DMS 273 (cell line): ENCODE measurements at regions not wholly inside any gene's neighbourhood (a gene's known extent, or its start where the extent isn't known, plus 50 kb on each side); places are given as distances from the start of the nearest gene placed in this dataset.
A peak's percentile ranks its signal among the peaks of the same experiment; 100 is the strongest.

Source experiments
- DNase-seq: peaks from one replicate; lab custom pipeline; 2025; ENCODE audit not compliant: unreplicated experiment; lab: John Stamatoyannopoulos, UW

DNA sequence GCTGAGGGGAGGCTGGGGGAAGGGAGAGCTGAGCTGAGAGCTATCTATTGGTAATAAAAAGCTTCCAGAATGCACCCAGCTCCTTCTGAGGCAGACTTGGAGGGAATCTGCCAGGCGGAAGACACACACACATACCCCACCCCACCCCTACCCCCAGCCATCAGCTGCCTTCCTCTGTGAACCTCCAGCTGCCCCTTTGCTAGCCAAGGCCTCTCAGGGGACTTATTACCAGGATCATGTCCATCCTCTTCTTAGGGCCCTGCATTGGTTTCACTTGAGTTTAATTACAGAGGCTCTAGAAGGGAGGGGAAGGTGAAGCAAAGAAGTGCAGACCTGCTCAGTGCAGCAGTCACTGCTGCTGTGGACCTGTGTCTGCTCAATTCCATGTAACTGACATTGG is 156.4 kb downstream of the OMA1 start:
- DNase-seq: no peak

DNA sequence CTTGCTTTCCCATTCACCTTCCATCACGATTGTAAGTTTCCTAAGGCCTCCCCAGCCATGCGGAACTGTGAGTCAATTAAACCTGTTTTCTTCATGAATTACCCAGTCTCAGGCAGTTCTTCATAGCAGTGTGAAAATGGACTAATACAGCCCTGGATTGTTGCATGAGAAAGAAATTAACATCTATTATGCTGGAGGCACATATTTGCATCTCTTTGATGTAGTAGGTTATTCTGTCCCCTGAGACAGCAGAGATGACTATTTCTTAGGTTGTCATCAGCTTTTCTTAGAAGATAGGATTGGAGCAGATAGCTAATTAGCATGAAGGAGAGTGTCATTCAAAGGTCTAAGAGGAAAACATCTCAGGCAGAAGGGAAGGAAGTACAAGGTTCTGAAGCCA is 166.2 kb downstream of the OMA1 start:
- no peak for DNase-seq

DNA sequence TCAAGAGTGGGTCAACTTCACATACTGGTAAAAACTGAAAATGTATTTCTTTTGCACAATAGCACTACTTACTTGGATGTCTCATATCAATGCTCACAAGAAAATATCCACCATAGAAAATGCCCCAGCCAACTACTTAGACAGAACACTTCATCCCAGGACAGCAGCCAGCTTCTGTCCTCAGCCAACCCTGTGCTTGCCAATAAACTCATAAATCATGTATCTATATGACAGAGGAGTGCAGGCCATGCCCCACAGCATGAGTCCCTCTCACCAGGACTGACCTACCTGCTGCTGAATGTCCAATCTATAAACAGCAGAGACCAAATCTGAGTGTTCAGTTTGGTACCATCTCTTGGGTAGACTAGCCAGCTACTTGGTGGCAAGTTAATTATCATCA is 179.3 kb downstream of the OMA1 start:
- no peak for DNase-seq

DNA sequence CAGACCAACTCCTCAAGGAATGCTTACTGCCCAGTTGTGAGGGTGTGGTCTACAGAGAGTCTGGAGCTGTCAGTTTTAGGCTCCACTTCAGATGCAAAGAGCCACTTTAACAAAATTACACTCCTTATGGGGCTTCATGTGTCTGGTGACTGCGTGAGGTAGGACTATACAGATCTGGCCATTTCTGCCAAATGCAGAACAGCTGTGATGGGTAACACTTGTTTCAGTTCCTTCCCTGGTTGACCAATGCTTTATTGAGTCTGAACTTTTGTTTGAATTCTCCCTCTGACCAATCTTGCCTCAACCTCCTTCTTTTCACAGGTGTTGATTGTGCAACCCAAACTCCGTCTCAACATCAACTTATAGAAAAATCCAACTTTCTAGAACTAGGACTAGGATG is 181.2 kb downstream of the OMA1 start:
- no peak for DNase-seq

DNA sequence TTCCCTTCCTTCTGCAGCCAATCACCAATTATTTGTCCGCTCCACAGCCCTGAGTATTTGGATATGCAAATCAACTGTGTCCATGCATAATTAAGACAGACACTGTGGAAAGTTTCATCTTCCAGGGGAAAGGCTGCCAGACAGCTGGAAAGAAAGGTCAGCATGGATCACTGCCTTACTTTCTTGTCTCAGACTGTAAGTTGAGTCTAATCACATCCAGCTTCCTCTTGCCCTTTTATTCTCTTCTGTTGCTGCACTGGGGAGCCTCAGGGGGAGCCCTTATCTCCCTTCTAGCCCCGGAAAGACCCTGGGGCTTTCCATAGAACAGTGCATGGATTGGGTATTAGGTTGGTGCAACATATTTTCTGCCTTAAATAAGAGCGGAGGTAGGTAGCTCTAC is 182.9 kb downstream of the OMA1 start:
- no peak for DNase-seq

DNA sequence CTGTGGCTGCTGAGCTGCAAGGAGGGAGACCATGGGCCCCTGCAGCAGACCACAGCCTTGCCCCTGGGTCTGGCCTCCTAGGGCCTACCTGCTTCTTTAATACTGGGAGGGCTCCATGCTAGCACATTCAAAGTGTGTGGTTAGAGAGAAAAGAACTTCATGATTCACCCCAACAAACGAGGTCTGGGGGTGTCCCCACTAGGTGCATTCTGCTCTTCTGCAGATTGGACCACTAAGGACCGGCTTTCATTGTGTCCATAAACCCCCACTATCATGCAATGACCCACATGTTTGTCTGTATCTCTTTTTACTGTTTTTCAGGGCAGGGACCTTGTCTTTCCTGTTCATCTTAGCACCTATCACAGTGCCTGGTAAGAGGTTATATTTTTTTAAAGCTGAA is 185.4 kb downstream of the OMA1 start:
- DNase-seq: no peak

DNA sequence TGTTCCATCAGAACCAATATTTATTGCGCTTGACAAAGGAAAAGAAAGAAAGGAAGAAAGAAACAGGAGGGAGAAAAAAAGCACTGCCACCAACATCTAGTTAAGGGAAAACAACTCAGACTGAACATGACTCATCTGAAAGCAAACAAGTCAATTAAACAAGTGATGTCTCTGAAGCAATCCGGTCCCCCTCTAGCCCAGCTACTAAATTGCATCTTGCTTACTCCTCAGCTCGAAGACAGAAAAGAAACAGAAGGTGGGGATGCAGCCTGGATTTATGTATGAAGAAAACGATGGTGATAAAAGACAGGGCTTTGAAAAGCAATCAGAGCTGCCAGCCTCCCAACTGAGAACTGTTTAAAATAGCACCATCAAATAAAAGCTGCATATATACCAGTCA is 188.2 kb downstream of the OMA1 start:
- DNase-seq: peak; percentile 13

DNA sequence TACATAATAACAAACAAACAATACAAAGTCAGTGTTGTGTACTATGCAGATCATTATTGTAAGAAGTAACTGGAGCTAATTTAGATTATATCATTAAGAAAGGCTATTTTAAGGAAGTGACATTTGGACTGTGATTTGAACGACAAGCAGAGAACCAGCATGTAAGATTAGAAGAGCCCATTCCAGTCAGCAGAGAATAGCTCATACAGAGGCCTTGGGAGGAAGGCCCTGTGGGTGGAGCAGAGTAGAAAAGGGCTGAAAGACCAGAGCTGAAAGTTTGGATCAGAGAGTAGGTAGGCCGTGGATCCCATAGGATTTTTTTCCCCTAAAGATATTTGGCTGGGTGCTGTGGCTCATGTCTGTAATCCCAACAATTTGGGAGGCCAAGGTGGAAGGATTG is 190.1 kb downstream of the OMA1 start:
- DNase-seq: no peak

DNA sequence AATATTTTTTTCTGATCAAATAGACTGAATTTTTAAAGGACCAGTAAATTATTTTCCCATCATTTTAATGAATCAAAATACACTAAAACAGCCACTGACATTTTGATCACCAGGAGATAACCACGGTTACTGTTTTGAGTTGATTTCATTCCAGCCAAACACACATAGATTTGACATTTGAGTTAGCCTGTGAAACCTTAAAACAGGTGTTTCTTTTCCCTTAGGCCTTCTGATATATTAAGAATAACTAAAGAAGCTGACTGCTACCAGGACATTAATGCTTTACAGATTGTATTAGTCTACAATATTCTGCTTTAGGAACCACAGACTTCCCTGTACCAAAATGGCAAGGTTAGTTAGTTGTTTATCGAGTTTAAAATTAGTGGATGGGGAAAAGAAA is 193.4 kb downstream of the OMA1 start:
- DNase-seq: no peak

DNA sequence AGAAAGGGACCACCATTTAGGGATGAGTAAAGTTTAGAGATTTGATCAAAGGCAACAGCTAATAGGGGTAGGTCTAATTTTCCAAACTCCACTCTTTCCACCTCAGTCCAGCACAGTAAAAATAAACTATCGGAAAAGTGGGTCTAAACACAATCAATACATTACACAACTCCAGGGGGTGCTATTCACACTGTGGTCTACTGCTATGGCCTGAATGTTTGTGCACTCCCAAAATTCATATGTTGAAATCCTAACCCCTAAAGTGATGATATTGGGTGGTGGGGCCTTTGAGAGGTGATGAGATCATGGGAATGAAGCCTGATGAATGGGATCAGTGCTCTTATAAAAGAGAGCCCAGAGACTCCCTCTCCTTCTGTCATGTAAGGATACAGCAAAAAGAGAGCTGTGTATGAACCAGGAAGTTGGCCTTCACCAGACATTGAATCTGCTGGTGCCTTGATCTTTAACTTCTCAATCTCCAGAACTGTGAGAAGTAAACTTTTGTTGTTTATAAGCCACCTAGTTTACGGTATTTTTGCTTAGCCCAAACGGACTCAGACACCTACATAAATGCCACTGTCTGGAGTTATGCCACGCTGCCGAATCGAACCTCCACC is 193.9 kb downstream of the OMA1 start:
- DNase-seq: no peak

DNA sequence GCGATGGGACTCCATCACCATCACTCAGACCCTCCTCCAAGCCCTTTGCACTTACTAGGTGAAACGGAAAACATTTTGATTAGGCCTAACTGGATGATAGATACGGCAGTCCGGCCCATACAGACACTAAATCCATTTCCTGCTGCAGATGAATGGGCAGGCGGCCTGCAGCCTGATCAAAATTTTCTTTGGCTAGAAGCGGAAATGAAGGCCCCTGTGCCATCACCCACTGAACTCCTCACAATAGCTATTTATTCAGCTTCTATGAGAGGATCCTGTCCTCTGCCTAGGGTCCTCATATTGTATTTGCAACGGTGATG is 200.5 kb downstream of the OMA1 start:
- DNase-seq: no peak

DNA sequence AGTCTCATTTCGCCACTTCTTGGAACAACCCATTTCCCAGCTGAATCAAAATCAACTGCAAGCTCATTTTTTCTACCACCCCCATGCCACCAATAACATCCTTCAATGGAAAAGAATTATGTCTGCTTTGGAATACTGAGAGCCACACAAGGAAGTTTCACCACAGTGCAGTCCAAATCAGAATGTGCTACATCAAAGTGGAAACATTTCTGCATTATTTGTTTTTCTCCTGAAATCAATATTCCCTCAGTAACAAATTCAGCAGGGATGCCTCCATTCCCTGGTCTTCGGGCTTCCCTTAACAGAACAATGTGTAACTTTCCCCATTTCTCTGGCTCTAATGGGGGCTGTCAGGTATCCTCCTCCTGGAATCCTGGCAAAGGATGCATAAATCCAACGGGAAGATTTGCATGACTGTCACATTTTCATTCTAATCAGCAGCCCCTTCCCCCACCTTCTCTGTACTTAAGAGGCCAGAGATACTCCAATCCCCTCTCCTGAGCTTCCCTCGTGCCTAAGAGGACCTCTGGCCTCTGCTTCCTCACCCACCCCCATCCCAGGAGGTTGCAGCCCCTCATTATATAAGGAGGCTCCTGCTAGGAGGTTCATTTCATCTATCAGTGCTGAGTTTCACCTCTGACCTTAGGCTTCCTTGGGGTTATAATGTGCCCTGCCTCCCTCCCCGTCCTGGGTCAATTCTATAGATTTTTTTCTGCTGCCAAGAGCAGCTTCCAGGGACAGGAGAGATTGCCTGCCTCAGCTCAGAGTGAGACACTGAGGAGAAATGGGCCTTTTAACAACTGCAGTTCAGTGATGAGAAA is 201.1 kb downstream of the OMA1 start:
- DNase-seq: no peak

DNA sequence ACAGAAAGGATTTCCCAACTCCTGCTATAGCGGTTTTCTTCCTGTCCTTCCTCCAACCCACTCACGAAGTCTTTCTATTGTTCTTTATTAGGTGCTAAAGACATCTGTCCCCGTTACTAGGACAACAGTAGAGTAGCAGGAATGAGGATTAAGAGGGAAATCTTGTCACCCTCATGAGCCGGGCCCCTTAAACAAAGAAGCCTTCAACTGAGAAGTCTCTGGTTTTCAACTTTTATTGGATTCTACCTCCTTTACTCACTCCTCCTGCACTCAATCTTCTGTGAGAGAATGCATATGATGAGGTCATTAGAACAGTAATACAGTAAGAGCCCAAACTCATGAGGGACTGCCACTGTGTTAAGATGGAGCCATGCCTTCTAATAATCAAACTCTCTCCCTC is 206.3 kb downstream of the OMA1 start:
- no peak for DNase-seq

DNA sequence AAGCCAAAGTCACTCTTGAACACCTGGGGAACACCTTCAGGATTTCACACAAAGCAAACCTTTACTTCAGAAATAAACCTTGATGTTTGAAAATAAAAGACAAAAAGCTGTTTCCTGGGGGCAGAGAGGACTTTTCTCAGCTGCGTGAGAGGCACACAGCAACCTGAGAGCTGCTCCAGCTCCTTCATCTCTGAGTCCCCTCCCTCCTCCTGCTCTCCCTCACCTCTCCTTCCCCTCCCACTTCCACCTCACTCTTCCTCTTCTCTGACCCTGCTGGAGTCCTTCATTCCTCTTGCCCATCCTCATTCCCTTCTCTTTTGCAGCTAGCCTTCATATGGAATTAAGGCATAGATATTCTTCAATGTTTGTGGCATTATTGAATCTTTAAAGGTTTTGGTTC is 208.4 kb downstream of the OMA1 start:
- no peak for DNase-seq

DNA sequence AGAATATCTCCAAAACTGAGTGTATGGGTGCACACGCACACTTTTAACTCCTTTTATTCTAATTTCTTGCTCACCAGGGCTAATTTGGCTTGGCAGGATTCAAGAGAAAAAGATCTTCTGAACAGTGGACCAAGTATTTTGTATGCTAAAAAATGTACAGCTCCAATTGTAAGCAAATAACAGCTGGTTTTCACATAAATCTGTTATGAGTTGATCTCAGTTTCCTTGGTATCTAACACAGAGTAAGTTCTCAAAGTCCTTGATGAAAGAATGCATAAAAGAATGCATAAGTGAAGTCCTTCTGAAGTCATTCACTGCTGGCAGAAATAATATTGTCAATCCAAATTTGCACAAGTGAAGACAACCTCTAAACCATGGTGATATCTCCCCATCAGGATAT is 213.0 kb downstream of the OMA1 start:
- no peak for DNase-seq

DNA sequence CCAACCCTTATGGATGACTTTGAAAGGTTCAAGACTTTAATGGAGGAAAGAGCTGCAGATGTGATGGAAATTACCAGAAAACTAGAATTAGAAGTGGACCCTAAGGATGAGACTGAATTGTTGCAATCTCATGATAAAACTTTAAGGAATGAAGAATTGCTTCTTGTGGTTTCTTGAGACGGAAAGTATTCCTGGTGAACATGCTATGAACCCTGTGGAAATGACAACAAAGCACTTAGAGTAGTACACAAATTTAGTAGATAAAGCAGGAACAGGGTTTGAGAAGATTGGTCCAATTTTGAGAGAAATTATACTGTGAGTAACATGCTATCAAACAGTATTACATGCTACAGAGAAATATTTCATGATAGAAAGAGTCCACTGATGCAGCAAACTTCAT is 215.4 kb downstream of the OMA1 start:
- no peak for DNase-seq

DNA sequence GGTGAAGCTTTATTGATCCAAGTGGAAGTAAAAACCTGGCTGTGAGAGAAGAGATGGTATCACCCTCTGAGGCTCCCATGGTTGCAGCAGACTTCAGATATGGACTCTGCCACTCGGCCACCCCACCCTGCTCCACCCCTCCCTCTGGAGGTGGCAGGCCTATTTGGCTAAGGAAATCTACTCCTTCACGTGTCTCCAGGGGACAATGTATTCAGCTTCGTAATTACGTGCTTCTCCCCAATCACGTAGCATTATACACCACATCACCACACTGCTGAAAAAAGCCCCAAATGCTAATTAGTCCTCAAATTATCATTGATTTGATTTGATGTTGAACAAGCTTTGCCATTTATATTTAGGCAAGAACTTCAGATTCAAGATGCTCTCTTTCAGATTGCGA is 220.7 kb downstream of the OMA1 start:
- no peak for DNase-seq

DNA sequence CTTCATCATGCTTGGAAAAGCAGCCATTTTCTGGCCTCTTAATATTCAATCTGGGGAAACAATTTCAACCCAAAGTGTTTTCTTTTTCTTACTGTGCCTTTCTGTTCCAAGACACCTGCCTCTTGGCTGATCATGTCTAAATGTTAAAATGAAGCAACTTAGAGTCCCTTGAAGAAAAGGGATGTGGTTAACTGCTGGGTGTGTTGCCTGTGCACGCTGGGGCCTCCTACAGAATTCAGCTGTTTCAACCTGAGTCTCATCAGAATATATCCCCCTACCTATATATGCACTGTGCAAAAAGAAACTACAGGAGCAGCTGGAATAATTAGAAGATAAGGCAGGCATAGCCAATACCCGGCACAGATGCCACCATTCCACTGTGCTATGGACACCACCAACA is 222.0 kb downstream of the OMA1 start:
- DNase-seq: peak; percentile 13

DNA sequence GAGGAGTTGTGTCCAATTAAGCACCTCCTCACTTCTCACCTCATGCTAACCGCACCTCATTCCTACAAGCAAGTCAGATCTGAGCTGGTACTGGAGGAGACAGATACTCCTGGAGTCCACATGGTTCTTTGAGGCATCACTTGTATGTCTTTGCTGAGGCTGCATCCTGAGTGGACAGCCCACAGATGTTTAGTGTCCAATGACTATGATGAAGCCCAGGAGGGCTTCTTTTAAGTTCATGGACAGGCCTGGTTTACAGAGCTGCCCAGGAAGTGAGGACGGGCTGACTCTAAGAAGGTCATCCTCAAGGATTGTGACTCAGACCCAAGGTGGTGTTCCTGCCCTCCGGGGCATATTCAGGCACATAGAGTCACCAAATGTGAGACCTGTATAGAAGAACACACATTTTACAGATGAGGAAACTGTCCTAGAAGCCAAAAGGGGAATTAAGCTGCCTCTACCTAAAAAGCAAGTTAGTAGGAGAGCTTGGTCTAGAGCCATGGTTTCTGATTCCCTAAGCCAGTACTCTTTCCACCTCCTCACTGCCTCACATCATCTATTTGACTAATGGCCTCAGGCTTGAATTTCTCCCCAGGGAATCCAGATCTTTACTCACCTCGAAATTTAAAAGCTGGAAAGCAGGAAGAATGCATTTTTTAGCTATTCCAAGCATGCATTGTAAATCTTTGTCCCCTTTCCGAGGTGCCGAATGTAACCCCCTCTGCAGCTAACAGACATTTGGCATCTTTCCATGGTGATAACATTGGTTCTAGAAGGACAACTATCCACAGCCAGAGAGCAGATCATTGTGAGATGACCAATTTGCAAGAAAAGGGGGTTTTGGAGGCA is 228.1 kb downstream of the OMA1 start:
- no peak for DNase-seq

DNA sequence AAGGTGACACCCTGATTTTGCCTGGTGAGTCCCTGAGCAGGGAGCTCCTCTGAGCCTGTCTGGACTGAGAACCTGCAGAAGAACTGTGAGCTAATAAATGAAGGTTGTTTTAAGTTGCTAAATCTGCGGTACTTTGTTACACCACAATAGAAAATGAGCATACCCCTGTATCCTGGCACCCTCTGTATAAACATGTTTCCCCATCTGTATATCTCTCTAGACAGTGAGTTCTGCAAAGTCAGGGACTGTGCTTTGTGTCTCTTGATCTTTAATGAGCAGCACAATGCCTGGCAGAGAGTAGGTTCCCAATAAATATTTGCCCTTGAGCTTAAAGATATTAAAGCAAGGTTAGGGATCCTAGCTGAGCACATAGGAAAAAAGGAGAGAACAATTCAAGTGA is 228.8 kb downstream of the OMA1 start:
- DNase-seq: no peak

DNA sequence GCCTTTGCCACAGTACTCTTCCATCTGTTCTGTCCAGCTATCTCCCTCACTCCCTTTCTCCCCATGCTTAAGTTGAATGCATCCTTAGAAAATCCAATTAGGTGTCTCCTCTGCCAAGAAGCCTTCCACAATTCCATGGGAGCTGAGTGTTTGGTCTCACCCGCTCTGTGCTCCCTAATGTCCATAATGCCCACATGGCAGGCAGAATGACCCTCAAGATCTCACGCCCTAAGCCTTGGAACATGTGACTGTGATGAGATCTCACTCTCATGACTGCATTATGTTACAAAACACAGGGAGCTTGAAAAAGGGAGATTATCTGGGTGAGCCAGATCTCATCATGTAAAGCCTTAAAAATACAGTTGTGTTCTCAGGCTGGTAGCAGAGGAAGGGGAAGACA is 229.4 kb downstream of the OMA1 start:
- no peak for DNase-seq

DNA sequence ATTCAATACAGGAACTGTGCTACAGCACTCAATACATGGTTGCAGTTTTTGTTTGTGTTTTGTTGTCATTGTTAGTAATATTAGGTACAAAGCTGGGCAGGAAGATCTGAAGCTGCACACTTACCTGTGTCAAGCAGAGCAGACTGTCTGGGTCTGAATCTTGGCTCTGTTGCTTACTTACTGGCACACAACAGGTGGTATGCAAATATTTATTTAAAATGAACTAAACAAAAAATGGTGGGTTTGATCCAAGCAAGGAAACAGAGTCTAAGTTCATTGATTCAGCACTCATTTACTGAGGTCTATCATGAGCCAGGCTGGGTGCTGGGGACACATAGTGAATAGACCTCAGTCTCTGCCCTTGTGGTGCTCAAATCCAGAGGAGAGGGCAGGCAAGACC is 230.4 kb downstream of the OMA1 start:
- no peak for DNase-seq
